GM12874 (cell line): ENCODE measurements at regions not wholly inside any gene's neighbourhood (a gene's known extent, or its start where the extent isn't known, plus 50 kb on each side); places are given as distances from the start of the nearest gene placed in this dataset.

Source experiments
- CTCF ChIP-seq: IDR thresholded peaks from 2 replicates; pipeline ENCODE4 v1.5.1; 2011; ENCODE audit warnings: low read depth, mild to moderate bottlenecking, control low read depth, low read length, moderate library complexity; ENCODE audit not compliant: insufficient read depth

- no peak for TF ChIP-seq CTCF
Measured at GRCh38 chr4:136985683-136986082, 546.6 kb downstream of the PCDH18 start.

GRCh38 chr4:136967069-136967468 lies 565.2 kb downstream of the PCDH18 start:
- no peak for TF ChIP-seq CTCF

- no peak for TF ChIP-seq CTCF
Measured at GRCh38 chr4:136965478-136965877, 566.8 kb downstream of the PCDH18 start.

- no peak for TF ChIP-seq CTCF
Measured at GRCh38 chr4:136962868-136963267, 569.4 kb downstream of the PCDH18 start.

GRCh38 chr4:136946307-136946907 lies 585.9 kb downstream of the PCDH18 start:
- no peak for TF ChIP-seq CTCF

GRCh38 chr4:136939781-136940180 lies 592.5 kb downstream of the PCDH18 start:
- no peak for TF ChIP-seq CTCF

- no peak for TF ChIP-seq CTCF
Measured at GRCh38 chr4:136935871-136936270, 596.4 kb downstream of the PCDH18 start.
